HL-60 (cell line): ENCODE measurements at regions not wholly inside any gene's neighbourhood (a gene's known extent, or its start where the extent isn't known, plus 50 kb on each side); places are given as distances from the start of the nearest gene placed in this dataset.
A peak's percentile ranks its signal among the peaks of the same experiment; 100 is the strongest.

Experiments used
- DNase-seq, 2 experiments: peaks; one replicate each; pipeline ENCODE4 v3.0.0-alpha.2; 2010 to 2020; ENCODE audit warnings: low read depth in 1 of 2, low spot score in 1 of 2
- H3K27ac ChIP-seq: fragments of 250-450 bp; sonication (Bioruptor Pico); replicated peaks from 2 replicates; pipeline ENCODE4 v1.5.1; 2020; ENCODE audit warnings: mild to moderate bottlenecking, moderate library complexity
- H3K27me3 ChIP-seq: fragments of 250-450 bp; sonication (Bioruptor Pico); 2 replicates; pipeline ENCODE4 v1.5.1; 2021; ENCODE audit warnings: mild to moderate bottlenecking, moderate library complexity; ENCODE audit not compliant: insufficient read depth, poor library complexity, severe bottlenecking
- H3K4me3 ChIP-seq: replicated peaks from 2 replicates; pipeline ENCODE4 v1.5.1; 2011; ENCODE audit warnings: mild to moderate bottlenecking, control low read depth, low read length; ENCODE audit not compliant: insufficient read depth
- GABPA ChIP-seq: IDR thresholded peaks from 2 replicates; pipeline ENCODE4 v1.6.1; 2012; ENCODE audit warnings: low read depth
- POLR2AphosphoS5 ChIP-seq: IDR thresholded peaks from 2 replicates; pipeline ENCODE4 v1.6.1; 2012; ENCODE audit warnings: low read depth
- SPI1 ChIP-seq: IDR thresholded peaks from 2 replicates; pipeline ENCODE4 v1.6.1; 2012; ENCODE audit warnings: low read depth, mild to moderate bottlenecking, borderline replicate concordance
- TF ChIP-seq, protein P1 (sequence below): IDR thresholded peaks from 2 replicates; pipeline ENCODE4 v1.6.1; 2012; ENCODE audit warnings: low read depth; ENCODE audit not compliant: insufficient replicate concordance
- TF ChIP-seq, protein P2 (sequence below): IDR thresholded peaks from one replicate; pipeline ENCODE4 v1.5.1; 2011; ENCODE audit warnings: low read length, control low read depth, inconsistent platforms; ENCODE audit not compliant: insufficient read depth

DNA sequence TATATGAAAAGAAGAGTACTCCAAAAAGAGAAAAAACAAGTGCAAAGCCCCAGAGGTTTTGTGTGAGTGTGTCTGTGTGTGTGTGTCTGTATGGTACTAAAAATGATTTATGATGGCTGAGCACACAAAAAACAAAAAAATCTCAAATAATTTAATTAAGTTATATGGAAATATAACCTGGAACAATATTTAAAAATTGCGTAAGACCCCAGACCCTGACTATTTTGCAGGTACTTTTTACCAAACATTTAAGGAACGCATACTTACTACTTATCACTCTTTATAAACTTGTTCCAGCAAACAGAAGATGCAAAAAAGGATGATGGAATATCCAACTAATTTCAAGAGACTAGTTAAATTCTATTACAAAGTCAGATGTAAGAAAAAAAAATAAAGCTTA, 317.4 kb upstream of the KCNH7 start:
- no peak for DNase-seq
- TF ChIP-seq, protein P1, sequence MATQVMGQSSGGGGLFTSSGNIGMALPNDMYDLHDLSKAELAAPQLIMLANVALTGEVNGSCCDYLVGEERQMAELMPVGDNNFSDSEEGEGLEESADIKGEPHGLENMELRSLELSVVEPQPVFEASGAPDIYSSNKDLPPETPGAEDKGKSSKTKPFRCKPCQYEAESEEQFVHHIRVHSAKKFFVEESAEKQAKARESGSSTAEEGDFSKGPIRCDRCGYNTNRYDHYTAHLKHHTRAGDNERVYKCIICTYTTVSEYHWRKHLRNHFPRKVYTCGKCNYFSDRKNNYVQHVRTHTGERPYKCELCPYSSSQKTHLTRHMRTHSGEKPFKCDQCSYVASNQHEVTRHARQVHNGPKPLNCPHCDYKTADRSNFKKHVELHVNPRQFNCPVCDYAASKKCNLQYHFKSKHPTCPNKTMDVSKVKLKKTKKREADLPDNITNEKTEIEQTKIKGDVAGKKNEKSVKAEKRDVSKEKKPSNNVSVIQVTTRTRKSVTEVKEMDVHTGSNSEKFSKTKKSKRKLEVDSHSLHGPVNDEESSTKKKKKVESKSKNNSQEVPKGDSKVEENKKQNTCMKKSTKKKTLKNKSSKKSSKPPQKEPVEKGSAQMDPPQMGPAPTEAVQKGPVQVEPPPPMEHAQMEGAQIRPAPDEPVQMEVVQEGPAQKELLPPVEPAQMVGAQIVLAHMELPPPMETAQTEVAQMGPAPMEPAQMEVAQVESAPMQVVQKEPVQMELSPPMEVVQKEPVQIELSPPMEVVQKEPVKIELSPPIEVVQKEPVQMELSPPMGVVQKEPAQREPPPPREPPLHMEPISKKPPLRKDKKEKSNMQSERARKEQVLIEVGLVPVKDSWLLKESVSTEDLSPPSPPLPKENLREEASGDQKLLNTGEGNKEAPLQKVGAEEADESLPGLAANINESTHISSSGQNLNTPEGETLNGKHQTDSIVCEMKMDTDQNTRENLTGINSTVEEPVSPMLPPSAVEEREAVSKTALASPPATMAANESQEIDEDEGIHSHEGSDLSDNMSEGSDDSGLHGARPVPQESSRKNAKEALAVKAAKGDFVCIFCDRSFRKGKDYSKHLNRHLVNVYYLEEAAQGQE, result no peak
- TF ChIP-seq GABPA (no peak), SPI1 (no peak), POLR2AphosphoS5 (no peak)
- TF ChIP-seq, protein P2, sequence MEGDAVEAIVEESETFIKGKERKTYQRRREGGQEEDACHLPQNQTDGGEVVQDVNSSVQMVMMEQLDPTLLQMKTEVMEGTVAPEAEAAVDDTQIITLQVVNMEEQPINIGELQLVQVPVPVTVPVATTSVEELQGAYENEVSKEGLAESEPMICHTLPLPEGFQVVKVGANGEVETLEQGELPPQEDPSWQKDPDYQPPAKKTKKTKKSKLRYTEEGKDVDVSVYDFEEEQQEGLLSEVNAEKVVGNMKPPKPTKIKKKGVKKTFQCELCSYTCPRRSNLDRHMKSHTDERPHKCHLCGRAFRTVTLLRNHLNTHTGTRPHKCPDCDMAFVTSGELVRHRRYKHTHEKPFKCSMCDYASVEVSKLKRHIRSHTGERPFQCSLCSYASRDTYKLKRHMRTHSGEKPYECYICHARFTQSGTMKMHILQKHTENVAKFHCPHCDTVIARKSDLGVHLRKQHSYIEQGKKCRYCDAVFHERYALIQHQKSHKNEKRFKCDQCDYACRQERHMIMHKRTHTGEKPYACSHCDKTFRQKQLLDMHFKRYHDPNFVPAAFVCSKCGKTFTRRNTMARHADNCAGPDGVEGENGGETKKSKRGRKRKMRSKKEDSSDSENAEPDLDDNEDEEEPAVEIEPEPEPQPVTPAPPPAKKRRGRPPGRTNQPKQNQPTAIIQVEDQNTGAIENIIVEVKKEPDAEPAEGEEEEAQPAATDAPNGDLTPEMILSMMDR, result no peak
- Histone ChIP-seq H3K4me3 (no peak overlapping the region), H3K27ac (no peak overlapping the region), H3K27me3 (no peaks in the 10 kb centered on the region)

DNA sequence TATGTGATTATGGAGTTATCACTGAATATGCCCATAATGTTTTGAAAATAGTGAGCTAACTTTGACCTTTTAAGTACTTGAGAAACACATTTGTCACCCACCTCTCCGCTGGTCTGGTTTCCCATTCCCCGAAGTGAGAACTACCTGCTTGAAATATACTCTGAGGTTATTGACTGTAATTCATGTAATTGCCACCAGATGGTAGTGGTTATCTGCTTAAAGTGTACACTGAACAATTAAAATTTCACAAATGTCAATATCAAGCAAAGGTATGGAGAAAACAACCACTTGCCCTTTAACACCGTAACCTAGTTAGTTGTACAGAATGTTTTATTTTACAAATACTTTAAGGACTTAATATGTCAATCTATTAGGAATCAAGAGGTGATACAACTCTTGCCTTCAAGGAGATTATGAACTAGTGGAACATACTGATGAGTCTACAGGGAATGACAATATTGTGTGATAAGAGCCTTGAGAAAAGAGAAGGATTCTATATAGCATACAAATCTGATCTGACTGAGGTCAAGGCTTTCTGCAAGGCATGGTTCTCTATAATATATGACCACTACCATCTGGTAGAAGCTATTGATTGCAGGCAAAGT, 316.8 kb upstream of the KCNH7 start:
- DNase-seq, result peak in 1 of 2 experiments; percentile 12
- TF ChIP-seq SPI1 (no peak), GABPA (no peak), POLR2AphosphoS5 (no peak)
- TF ChIP-seq, protein P1, result no peak
- TF ChIP-seq, protein P2, result no peak
- no peak overlapping the region for H3K4me3 ChIP-seq
- H3K27me3 ChIP-seq, result no peaks in the 10 kb centered on the region
- no peak overlapping the region for H3K27ac ChIP-seq

DNA sequence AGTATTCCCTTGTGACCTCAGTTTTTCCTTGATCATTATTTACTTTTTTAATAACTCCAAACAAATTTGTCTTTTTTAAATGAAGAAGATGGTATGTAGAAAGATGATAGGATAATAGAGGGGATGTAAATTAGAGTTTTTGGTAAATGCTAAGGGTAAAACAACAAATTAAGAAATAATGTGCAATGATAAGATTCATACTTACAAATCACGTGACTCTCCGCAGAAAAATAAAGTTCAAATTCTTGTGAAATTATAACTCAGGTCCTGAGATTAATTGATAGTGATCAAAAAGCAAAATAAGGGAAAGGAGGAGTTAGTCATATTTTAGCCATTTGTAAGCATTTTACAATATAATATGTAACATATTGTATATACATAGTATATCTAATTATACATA, 304.1 kb upstream of the KCNH7 start:
- H3K4me3 ChIP-seq, result no peak overlapping the region
- DNase-seq, result no peak

More for the DNA sequence above, 304.1 kb upstream of the KCNH7 start:
- TF ChIP-seq POLR2AphosphoS5 (no peak), SPI1 (no peak), GABPA (no peak)
- TF ChIP-seq, protein P2, result no peak
- TF ChIP-seq, protein P1, result no peak
- peaks cover 9% of the 10 kb centered on the region for H3K27me3 ChIP-seq
- H3K27ac ChIP-seq, result no peak overlapping the region
